Small intestine (tissue), 7 donors: ENCODE measurements at regions not wholly inside any gene's neighbourhood (a gene's known extent, or its start where the extent isn't known, plus 50 kb on each side); places are given as distances from the start of the nearest gene placed in this dataset.

Source experiments
- DNase-seq, 2 donors: peaks; one replicate each; pipeline versions ENCODE4 v3.0.0 to v3.0.0-alpha.2; 2013
- FAIRE-seq: peaks from 2 replicates; lab custom pipeline; 2012; peaks lifted over from hg19 to GRCh38; lab: Jason Lieb, UNC
- H3K27ac ChIP-seq, 3 donors: one replicate each; pipeline ENCODE4 v1.5.1; 2013; ENCODE audit warnings: low read length in 2 of 3, mild to moderate bottlenecking in 2 of 3, control low read depth in 1 of 3, inconsistent platforms in 1 of 3, low read depth in 1 of 3, moderate library complexity in 1 of 3
- H3K27me3 ChIP-seq, 3 donors: one replicate each; pipeline ENCODE4 v1.6.1; 2013; ENCODE audit warnings: low read length in 3 of 3, inconsistent platforms in 1 of 3; ENCODE audit not compliant: control insufficient read depth in 3 of 3, insufficient read depth in 3 of 3
- H3K36me3 ChIP-seq, 3 donors: one replicate each; pipeline ENCODE4 v1.6.1; 2013; ENCODE audit warnings: low read length in 3 of 3, inconsistent platforms in 1 of 3, low read depth in 1 of 3, mild to moderate bottlenecking in 1 of 3, moderate library complexity in 1 of 3; ENCODE audit not compliant: control insufficient read depth in 3 of 3, insufficient read depth in 2 of 3
- H3K4me1 ChIP-seq, 3 donors: one replicate each; pipeline ENCODE4 v1.6.1; 2013; ENCODE audit warnings: low read length in 2 of 3, inconsistent platforms in 1 of 3, low read depth in 1 of 3, mild to moderate bottlenecking in 1 of 3, moderate library complexity in 1 of 3; ENCODE audit not compliant: control insufficient read depth in 3 of 3, insufficient read depth in 2 of 3
- H3K4me3 ChIP-seq, 3 donors: one replicate each; pipeline ENCODE4 v1.5.1; 2013; ENCODE audit warnings: low read length in 3 of 3, control low read depth in 1 of 3, inconsistent platforms in 1 of 3, low read depth in 1 of 3, mild to moderate bottlenecking in 1 of 3, moderate library complexity in 1 of 3
- H3K9me3 ChIP-seq, 2 donors: one replicate each; pipeline ENCODE4 v1.6.1; 2013; ENCODE audit warnings: low read depth in 1 of 2, low read length in 1 of 2; ENCODE audit not compliant: control insufficient read depth in 2 of 2, insufficient read depth in 1 of 2
- WGBS, 3 donors: extraction: QIAGEN DNeasy Blood & Tissue Kit; methylation state at CpG; one replicate each; pipeline ENCODE4 v1.1.7; 2013; 5-methylcytosine and 5-hydroxymethylcytosine counted together
- donor health status: healthy with polysubstance abuse.
- donor health status: control.
- donor health status: control.
- donor health status: Bipolar disorder and iron deficiency.
- donor health status: healthy.

DNA sequence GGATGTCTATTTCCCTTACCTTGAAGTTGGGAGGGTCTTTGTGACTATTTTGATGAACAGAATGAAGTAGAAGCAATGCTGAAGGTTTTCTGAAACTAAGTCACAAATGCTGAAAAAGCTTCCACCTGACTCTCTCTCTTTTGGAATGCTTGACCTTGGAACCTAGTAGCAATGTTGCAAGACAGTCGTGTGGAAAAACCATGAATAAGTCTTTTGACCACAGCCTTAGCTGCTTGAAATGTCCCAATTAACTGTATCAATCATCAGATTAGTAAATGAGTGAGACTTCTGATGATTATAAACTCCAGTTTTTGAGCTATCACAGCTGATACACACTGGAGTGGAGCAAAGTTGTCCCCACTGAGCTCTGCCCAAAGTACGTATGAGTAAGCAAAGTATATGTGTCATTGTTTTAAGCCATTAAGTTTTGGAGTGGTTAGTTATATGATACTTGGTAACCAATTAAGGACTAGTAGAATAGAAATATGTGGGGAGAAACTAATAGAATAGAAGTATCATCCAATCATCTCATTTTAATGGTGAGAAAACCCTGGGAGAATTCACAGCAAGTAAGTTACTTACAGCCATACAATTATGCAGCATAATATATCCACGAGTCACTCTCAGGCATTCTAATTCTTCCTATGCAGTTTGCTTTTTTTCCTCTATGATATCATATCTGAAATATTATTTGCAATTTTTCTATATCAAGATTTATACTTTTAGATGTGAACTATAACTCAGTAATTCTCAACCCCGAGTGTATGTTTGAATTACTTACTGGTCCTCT lies 1010.6 kb downstream of the ROBO2 start:
- H3K9me3 ChIP-seq, result no peaks in the 10 kb centered on the region
- no peaks in the 10 kb centered on the region for H3K4me1 ChIP-seq
- 61 to 78% (median 74%) methylated on average over 4 of the region's 4 CpGs for WGBS, 3 donors
- no peaks in the 10 kb centered on the region for H3K27me3 ChIP-seq
- no peak overlapping the region for H3K4me3 ChIP-seq
- H3K27ac ChIP-seq, result no peak overlapping the region
- DNase-seq (no peak), FAIRE-seq (no peak)
- H3K36me3 ChIP-seq, result no peaks in the 10 kb centered on the region

GRCh38 chr3:78052746-78053145 lies 1012.8 kb downstream of the ROBO2 start:
- Histone ChIP-seq H3K4me1 (no peaks in the 10 kb centered on the region), H3K4me3 (no peak overlapping the region), H3K9me3 (no peaks in the 10 kb centered on the region), H3K36me3 (no peaks in the 10 kb centered on the region), H3K27me3 (no peaks in the 10 kb centered on the region), H3K27ac (no peak overlapping the region)
- DNase-seq, result no peak
- 73 to 83% (median 74%) methylated on average over 8 of the region's 8 CpGs for WGBS, 3 donors
- no peak for FAIRE-seq

DNA sequence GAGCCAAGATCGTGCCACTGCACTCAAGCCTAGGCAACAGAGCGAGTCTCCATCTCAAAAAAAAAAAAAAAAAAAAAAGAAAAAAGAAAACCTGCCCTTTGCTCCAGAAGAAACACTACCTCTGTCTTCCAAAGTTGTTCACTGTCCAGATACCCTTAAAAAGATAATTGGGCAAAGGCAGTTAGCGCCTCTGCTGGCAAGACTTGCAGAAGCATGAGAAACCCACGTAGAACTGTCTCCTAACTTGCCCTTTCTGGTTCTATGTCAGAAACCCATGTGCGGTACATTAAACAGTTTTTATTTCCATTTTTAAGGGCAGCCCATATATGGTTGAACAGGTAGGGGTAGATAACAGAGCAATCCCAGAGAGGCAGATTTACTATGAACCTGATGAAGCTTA lies 1026.4 kb downstream of the ROBO2 start:
- no peaks in the 10 kb centered on the region for H3K36me3 ChIP-seq
- FAIRE-seq, result no peak
- no peaks in the 10 kb centered on the region for H3K9me3 ChIP-seq
- no peak overlapping the region for H3K27ac ChIP-seq
- no peaks in the 10 kb centered on the region for H3K27me3 ChIP-seq
- DNase-seq, result no peak
- WGBS, 3 donors, result 78 to 91% (median 83%) methylated on average over 5 of the region's 5 CpGs
- no peaks in the 10 kb centered on the region for H3K4me1 ChIP-seq
- H3K4me3 ChIP-seq, result no peak overlapping the region

DNA sequence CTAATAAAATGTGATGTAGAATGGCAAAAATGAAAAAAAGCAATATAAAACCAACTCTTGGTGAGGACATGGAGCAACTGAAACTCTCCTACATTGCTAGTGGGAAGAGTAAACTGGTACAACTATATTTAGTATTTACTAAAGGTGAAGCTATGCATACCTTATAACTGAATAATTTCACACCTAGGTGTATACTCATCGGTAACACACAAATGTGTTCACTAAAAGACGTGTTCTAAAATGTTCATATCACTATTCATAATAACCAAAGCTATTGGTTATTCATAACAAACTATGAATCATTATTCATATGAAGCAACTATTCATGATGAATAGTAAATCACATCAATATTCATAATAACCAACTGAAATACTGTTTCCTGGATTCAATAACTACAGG lies 1030.3 kb downstream of the ROBO2 start:
- H3K27me3 ChIP-seq, result no peaks in the 10 kb centered on the region
- 88 to 91% (median 91%) methylated on average over 2 of the region's 2 CpGs for WGBS, 3 donors

GRCh38 chr3:78076379-78076778 lies 1036.5 kb downstream of the ROBO2 start:
- FAIRE-seq, result no peak
- Histone ChIP-seq H3K4me1 (no peaks in the 10 kb centered on the region), H3K9me3 (no peaks in the 10 kb centered on the region), H3K27ac (no peak overlapping the region), H3K4me3 (no peak overlapping the region), H3K36me3 (no peaks in the 10 kb centered on the region), H3K27me3 (no peaks in the 10 kb centered on the region)
- DNase-seq, result no peak

More for the DNA sequence above, 1030.3 kb downstream of the ROBO2 start:
- no peaks in the 10 kb centered on the region for H3K36me3 ChIP-seq
- DNase-seq (no peak), FAIRE-seq (no peak)
- no peak overlapping the region for H3K4me3 ChIP-seq
- H3K4me1 ChIP-seq, result no peaks in the 10 kb centered on the region
- no peaks in the 10 kb centered on the region for H3K9me3 ChIP-seq
- H3K27ac ChIP-seq, result no peak overlapping the region

GRCh38 chr3:78077178-78077577 lies 1037.3 kb downstream of the ROBO2 start:
- H3K4me1 ChIP-seq, result no peaks in the 10 kb centered on the region
- DNase-seq (no peak), FAIRE-seq (no peak)
- no peak overlapping the region for H3K4me3 ChIP-seq
- H3K36me3 ChIP-seq, result no peaks in the 10 kb centered on the region
- H3K9me3 ChIP-seq, result no peaks in the 10 kb centered on the region
- WGBS, 3 donors, result 82 to 88% (median 83%) methylated on average over 4 of the region's 4 CpGs
- H3K27ac ChIP-seq, result no peak overlapping the region
- no peaks in the 10 kb centered on the region for H3K27me3 ChIP-seq

- Histone ChIP-seq H3K27ac (no peak overlapping the region), H3K4me1 (no peaks in the 10 kb centered on the region), H3K36me3 (no peaks in the 10 kb centered on the region), H3K27me3 (no peaks in the 10 kb centered on the region), H3K4me3 (no peak overlapping the region), H3K9me3 (no peaks in the 10 kb centered on the region)
- FAIRE-seq (no peak), DNase-seq (no peak)
- WGBS, 3 donors, result 83 to 87% (median 87%) methylated on average over 2 of the region's 2 CpGs
These were observed 1037.9 kb downstream of the ROBO2 start for GRCh38 chr3:78077842-78078241.

GRCh38 chr3:78079514-78079913 lies 1039.6 kb downstream of the ROBO2 start:
- Histone ChIP-seq H3K27me3 (no peaks in the 10 kb centered on the region), H3K4me1 (no peaks in the 10 kb centered on the region), H3K4me3 (no peak overlapping the region), H3K9me3 (no peaks in the 10 kb centered on the region), H3K27ac (no peak overlapping the region), H3K36me3 (no peaks in the 10 kb centered on the region)
- DNase-seq (no peak), FAIRE-seq (no peak)

GRCh38 chr3:78086150-78086549 lies 1046.3 kb downstream of the ROBO2 start:
- Histone ChIP-seq H3K9me3 (no peaks in the 10 kb centered on the region), H3K4me3 (no peak overlapping the region), H3K27ac (no peak overlapping the region), H3K36me3 (no peaks in the 10 kb centered on the region), H3K27me3 (no peaks in the 10 kb centered on the region), H3K4me1 (no peaks in the 10 kb centered on the region)
- 79 to 91% (median 86%) methylated on average over 1 of the region's 1 CpG for WGBS, 3 donors
- FAIRE-seq, result no peak
- no peak for DNase-seq
